ENCODE measurements at regions not wholly inside any gene's neighbourhood (a gene's known extent, or its start where the extent isn't known, plus 50 kb on each side); places are given as distances from the start of the nearest gene placed in this dataset.
A peak's percentile ranks its signal among the peaks of the same experiment; 100 is the strongest.

DNA sequence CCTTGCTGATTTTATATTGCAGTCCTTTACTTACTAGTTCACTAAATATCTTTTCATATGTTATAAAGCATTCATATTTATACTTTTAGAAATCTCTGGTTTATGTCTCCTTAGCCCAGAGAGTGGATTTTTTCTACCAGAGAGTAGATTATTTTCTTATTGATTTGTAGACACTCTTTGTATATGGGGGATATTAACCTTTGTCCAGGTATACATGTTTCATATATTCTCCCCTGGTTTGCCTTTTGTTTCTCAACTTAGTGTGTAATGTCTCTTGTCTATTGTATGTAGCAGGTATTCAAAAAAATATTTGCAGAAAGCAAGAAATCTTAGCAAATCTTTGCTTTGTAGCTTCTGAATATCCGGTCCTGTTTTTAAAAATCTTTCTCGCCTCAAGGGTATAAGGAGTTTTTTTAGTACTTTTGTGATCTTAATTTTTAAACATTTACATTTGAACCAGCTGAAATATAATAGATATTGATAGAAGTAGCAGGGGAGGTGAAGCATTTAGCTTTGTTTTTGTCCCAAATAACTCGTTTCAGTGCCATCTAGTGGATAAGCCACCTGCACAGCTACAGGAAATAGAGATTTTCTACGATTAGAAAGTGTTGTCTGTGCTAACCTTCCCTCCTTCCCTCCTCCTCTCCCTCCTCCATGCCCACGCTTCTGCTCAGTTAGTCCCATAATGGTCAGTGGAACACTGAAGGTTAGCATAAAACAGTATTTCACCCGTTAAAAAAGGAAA is 97.0 kb downstream of the PHETA1 start:
- TF ChIP-seq, protein P1, sequence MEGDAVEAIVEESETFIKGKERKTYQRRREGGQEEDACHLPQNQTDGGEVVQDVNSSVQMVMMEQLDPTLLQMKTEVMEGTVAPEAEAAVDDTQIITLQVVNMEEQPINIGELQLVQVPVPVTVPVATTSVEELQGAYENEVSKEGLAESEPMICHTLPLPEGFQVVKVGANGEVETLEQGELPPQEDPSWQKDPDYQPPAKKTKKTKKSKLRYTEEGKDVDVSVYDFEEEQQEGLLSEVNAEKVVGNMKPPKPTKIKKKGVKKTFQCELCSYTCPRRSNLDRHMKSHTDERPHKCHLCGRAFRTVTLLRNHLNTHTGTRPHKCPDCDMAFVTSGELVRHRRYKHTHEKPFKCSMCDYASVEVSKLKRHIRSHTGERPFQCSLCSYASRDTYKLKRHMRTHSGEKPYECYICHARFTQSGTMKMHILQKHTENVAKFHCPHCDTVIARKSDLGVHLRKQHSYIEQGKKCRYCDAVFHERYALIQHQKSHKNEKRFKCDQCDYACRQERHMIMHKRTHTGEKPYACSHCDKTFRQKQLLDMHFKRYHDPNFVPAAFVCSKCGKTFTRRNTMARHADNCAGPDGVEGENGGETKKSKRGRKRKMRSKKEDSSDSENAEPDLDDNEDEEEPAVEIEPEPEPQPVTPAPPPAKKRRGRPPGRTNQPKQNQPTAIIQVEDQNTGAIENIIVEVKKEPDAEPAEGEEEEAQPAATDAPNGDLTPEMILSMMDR (conservative IDR thresholded peaks at IDR 0.05): peak; percentile 74
- H3K27ac ChIP-seq: no peak overlapping the region

DNA sequence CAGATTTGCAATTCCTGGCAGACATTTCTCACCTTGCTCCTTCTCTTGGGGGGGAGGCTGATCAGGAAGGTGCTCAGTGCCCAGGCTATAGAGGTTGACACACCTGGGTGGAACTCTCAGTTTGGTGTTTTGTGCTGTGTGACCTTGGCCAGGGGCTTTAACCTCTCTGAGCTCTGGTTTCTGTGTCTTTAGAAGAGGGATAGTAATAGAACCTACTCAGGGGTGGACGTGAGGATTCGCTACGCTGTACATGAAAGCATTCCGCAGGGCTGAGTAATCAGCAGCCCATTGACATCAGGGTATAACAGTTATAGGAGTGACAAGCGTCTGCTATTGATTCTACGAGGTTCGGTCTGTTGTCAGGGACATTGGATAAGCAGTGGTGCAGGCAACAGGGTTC is 98.1 kb downstream of the PHETA1 start:
- H3K27ac ChIP-seq: no peak overlapping the region
- TF ChIP-seq, protein P1 (conservative IDR thresholded peaks at IDR 0.05): no peak

GRCh38 chr12:111270239-111270638 is 98.7 kb downstream of the PHETA1 start:
- TF ChIP-seq, protein P1 (conservative IDR thresholded peaks at IDR 0.05): no peak
- no peak overlapping the region for H3K27ac ChIP-seq

- no peak overlapping the region for H3K27ac ChIP-seq
- TF ChIP-seq, protein P1 (conservative IDR thresholded peaks at IDR 0.05): no peak
These were observed 99.2 kb downstream of the PHETA1 start for GRCh38 chr12:111269718-111270117.

GRCh38 chr12:111268738-111269572 is 99.9 kb downstream of the PHETA1 start:
- TF ChIP-seq, protein P1 (conservative IDR thresholded peaks at IDR 0.05): peak; percentile 68

GRCh38 chr12:111267144-111267543 is 101.8 kb downstream of the PHETA1 start:
- no peak overlapping the region for H3K27ac ChIP-seq
- TF ChIP-seq, protein P1 (conservative IDR thresholded peaks at IDR 0.05): no peak

More at GRCh38 chr12:111268738-111269572, 99.9 kb downstream of the PHETA1 start:
- no peak overlapping the region for H3K27ac ChIP-seq

DNA sequence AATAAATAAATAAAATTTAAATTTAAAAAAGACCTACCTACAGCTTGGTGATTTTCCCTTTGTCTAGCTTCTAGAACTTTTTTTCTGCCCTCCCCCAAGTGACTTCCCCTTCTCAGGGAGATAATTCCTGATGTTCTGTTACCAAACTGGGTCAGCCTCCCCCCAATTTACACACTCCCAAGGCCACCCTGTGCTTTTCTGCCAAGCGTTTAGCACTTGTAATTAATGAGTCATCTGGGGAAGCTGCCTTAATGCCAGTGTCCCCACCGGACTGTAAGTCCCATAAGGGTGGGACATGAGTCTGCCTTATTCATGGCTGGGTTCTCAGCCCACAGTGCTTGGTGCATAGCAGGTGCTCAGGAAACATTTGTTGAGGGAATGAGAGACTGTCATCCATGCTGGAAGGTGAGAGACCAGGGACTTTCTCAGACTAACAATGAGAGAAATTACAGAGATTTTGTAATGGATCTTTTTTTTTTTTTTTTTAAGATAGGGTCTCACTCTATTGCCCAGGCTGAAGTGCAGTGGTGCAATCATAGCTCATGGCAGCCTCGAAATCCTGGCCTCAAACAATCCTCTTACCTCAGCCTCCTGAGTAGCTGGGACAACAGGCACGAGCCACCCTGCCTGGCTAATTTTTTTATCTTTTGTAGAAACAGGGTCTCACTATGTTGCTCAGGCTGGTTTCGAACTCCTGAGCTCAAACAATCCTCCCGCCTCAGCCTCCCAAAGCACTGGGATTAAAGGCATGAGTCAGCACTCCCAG is 106.8 kb downstream of the PHETA1 start:
- H3K27ac ChIP-seq: no peak overlapping the region
- TF ChIP-seq, protein P1 (conservative IDR thresholded peaks at IDR 0.05): no peak
